GM21717 (cell line): ENCODE measurements at regions not wholly inside any gene's neighbourhood (a gene's known extent, or its start where the extent isn't known, plus 50 kb on each side); places are given as distances from the start of the nearest gene placed in this dataset.

Source experiments
- ATAC-seq: cut with Tn5 transposase; IDR thresholded peaks from one replicate; pipeline ENCODE4 v1.9.1; 2021; ENCODE audit warnings: mild to moderate bottlenecking, moderate library complexity; ENCODE audit not compliant: unreplicated experiment

DNA sequence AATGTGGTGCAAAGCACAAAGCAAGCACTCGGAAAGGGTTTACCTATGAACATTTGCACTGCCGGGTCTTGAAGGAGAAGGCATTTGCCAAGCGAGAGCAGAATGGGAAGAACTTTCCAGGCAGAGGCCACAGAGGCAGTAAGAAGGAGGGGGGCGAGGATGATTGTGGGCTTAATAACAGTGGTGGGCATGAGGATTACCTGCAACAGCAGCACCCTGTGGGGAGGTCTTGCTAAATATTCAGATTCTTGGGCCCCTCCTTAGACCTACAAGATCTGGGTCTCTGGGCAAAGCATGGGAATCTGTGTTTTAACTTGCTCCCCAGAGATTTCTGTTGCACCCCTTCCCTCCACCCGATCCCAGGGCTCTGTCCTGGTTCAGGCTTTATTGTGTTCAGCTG lies 75.1 kb upstream of the ZBED5 start:
- ATAC-seq = no peak

DNA sequence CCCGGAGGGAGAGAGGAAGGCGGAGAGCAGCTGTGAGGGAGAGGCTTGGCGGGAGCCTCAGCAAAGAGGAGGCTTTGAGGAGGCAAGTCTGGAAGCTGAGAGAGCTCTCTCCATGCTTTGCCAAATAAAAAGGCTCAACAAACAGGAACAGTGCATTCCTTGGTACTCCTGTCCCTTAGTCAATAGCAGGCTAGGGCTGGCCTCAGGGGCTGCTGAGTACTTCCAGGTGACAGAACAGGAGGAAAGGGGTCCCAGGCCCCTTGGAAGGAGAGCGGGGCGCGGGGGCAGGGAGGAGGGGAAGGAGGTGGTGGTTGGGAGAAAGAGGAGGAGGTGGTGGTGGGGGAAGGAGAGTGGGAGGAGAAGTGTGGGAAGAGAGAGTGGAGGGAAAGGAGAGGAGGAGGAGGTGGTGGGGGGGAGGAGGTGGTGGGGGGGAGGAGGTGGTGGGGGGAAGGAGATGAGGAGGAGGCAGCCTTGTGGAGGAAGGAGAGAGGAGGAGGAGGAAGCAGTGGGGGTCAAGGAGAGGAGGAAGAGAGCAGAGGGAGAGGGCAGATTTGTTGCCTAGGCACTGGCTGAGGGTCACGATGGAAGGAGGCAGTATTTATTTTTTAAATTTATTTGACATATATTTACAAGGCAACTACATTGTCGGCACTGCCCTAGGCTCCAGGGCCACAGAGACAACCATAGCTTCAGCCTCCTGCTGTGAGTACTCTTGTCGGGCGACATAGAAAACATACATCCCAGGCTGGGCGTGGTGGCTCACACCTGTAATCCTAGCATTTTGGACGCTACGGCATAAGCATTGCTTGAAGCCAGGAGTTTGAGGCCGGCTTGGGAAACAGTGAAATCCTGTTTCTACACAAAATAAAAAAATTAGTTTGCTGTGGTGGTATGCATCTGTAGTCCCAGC lies 74.2 kb upstream of the ZBED5 start:
- ATAC-seq = no peak

DNA sequence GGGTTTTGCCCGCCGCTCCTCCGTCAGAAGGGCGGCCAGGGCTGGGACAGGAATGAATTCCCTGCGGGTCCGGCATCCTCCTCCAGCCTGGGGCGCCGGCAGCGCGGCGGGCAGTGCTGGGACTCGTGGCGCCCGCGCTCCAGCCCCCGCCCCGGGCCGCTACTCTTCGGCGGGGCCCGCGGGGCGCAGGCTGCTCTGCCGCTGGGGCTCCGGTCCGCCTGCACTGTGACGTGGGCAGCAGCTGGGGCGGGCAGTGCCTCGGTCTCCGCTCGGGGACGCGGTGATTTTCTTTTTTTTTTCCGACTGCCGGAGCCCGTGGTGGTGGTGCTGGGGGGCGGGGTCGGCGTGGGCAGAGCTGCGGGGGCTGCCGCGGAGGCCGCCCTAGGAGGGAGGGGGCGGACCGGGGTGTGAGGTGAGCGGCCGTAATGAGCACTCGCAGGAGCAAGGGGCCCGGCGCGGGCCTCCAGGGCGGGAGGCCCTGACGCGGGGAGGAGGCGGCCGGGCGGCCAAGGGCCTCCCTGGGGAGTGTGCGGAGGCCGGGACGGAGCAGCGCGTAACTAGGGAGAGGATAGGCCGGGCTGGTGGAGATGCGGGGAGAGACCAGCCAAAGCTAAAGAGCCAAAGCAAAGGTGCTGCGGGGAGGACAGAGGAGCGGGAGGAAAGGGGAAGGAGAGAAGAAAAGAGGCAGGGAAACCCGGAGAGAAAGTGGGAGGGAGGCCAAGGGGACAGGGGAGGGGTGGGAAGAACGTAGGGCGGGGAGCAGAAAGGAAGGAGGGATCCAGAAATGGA lies 73.3 kb upstream of the ZBED5 start:
- ATAC-seq = no peak

DNA sequence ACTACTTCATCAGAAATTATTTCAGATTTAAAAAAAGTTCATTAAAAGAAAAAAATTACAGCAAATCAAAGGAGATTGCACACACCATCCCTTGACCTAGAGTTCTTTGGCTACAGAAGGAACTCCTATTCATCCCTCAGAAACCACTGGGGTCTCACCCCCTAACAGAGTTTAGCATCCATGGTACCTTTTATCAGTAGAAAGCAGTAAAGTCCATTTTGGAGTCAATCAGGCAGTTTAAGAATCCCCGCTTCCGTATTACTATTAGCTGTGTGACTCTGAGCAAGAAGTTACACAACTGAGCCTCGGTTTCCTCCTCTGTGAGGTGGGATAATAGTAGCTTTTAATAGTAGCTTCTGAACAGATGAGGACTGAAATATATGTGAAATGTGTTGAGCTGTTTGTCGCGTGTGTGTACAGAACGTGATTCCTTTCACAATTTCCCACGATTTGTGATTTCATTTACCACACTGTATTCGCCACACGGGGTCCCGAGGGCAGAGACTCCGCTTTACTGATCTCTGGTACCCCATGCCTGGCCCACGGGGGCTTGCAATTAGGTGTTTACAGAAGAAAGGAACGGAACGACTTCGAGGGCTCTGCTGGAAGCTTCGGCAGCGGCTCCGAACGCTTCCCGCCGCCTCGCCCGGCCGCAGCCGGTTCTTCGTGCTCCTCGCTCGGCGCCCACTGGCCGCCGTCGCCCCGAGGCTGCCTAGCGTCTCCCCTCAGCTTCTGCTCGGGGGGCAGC lies 72.5 kb upstream of the ZBED5 start:
- no peak for ATAC-seq

DNA sequence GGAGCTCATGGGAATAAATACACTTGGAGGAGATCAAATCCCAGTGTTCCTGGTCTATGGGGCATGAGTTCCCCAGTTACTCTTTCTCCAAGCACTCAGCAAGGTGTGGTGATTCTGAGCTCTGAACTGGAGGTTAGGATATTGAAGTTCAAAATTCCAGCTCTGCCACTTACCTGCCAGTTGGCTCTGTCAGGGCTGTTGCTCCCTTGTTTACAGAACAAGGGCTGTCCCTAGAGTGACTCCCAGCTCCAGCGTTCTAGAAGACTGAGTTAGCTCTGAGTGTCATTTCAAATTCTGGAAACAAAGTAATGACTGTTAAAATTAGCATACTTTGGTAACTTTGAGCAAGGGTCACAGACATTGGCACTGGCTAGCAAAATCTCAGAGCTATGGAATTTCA lies 69.7 kb upstream of the ZBED5 start:
- ATAC-seq = no peak

DNA sequence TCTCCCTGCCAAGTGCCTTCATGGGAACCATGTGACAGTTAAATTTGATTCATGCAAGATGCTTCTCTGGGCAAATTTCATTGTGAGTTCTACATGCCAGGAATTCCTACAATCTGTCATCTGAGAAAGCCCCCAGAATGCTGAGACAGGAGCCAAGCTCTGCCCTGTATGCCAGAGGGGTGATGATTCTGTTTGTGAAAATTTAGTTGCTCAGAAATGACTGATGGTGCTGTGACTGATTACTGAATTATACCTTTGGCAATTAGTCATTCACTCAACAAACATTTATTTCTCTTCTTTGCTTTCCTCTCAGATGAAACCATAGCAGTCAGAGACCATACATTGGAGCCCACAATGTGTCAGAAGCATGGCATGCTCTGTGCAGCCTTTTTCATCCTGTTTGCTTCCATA lies 69.0 kb upstream of the ZBED5 start:
- ATAC-seq = no peak

GRCh38 chr11:10925149-10925926 lies 67.5 kb upstream of the ZBED5 start:
- ATAC-seq = no peak

GRCh38 chr11:10923882-10924281 lies 66.0 kb upstream of the ZBED5 start:
- no peak for ATAC-seq

DNA sequence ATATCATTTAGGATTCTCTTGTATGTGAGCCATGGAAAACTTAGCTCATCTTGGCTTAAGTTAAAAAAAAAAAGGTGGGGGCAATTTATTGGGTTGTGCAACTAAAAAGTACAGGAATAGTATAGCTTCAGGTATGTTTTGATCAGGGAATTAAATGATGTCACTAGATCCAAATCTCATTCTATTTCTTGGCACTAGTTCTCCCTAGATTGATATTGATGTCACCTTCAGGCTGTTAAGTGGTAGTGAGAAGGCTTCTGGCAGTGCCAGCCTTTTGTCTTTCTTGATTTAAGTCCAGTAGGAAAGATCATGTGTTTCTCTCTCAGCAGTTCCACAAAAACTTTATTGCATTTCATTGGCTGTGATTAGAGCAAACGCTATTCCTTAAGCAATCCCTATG lies 65.0 kb upstream of the ZBED5 start:
- ATAC-seq = no peak

- ATAC-seq = no peak
Measured at GRCh38 chr11:10920875-10921274, 63.0 kb upstream of the ZBED5 start.

- no peak for ATAC-seq
Measured at GRCh38 chr11:10920205-10920604, 62.4 kb upstream of the ZBED5 start.

DNA sequence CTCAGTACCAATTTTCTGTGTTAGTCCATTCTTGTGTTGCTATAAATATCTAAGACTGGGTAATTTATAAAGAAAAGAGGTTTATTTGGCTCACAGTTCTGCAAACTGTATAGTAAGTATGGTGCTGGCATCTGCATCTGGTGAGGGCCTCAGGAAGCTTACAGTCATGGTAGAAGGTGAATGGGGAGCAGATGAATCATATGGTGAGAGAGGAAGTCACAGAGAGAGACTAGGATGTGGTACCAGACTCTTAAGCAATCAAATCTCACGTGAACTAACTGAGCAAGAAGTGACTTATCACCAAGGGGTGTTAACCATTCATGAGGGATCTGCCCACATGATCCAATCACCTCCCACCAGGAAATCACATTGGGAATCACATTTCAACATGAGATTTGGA lies 60.8 kb upstream of the ZBED5 start:
- no peak for ATAC-seq

GRCh38 chr11:10918275-10918674 lies 60.4 kb upstream of the ZBED5 start:
- ATAC-seq = no peak

GRCh38 chr11:10917802-10918201 lies 59.9 kb upstream of the ZBED5 start:
- no peak for ATAC-seq

DNA sequence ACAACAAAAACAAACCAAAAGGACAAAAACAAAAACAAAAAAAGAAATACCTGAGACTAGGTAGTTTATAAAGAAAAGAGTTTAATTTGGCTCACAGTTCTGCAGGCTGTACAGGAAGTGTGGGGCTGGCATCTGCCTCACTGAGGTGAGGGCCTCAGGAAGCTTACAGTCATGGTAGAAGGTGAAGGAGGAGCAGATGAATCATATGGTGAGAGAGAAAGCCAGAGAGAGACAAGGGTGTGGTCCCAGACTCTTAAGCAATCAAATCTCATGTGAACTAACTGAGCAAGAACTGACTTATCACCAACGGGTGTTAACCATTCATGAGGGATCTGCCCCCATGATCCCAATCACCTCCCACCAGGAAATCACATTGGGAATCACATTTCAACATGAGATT lies 58.8 kb upstream of the ZBED5 start:
- no peak for ATAC-seq

DNA sequence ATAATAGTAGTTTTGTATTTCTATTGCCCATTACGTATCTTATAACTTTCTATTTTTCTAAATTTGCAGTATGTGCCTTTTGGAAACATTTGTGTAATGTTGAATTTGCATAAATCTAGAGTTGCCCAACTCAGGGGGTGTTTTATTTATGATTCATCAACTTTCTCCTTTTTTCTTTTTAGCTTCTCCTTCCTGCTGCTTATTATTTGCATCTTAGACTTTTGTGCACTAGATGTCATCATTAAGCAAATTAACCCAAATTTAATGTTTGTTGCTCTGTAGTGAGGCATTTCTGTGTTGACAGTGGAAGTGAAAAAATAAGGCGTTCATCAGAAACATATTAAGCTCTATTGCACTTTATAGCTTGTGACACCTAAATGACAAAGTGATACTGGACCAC lies 56.2 kb upstream of the ZBED5 start:
- ATAC-seq = no peak

- no peak for ATAC-seq
Measured at GRCh38 chr11:10913075-10913474, 55.2 kb upstream of the ZBED5 start.

GRCh38 chr11:10911907-10912306 lies 54.1 kb upstream of the ZBED5 start:
- no peak for ATAC-seq

GRCh38 chr11:10909141-10909883 lies 51.5 kb upstream of the ZBED5 start:
- ATAC-seq = no peak
